Activated CD8-positive, alpha-beta T cell treated with anti-CD3 and anti-CD28 coated beads for 36 hours (primary cell): ENCODE measurements at regions not wholly inside any gene's neighbourhood (a gene's known extent, or its start where the extent isn't known, plus 50 kb on each side); places are given as distances from the start of the nearest gene placed in this dataset.
"Not testable (repeated sequence)": the region's sequence is repeated elsewhere in the genome, so short reads cannot be mapped to it uniquely, and the experiment has no call there.

Source experiments
- ATAC-seq: fragments of 200-7000 bp; cut with Tn5 transposase; one replicate; pipeline ENCODE4 v1.10.0; 2021; ENCODE audit warnings: mild to moderate bottlenecking, moderate library complexity
- CTCF ChIA-PET: fragments of 350-600 bp; sonication (Branson Sonifier 250); formaldehyde crosslinking; loops from one replicate; lab custom pipeline; 2021; ENCODE audit warnings: antibody characterized with exemption; lab: Charles Lee
- POLR2A ChIA-PET: fragments of 350-600 bp; sonication (Branson Sonifier 250); formaldehyde crosslinking; loops from one replicate; lab custom pipeline; 2021; ENCODE audit warnings: antibody characterized with exemption; lab: Charles Lee
- DNase-seq: peaks from one replicate; pipeline ENCODE4 v3.0.0-alpha.2; 2020
- H3K27ac Mint-ChIP-seq: one replicate; pipeline ENCODE4 v1.8.0; 2021; ENCODE audit warnings: mild to moderate bottlenecking, mixed read lengths
- H3K27me3 Mint-ChIP-seq: one replicate; pipeline ENCODE4 v1.8.0; 2021; ENCODE audit warnings: mixed read lengths
- H3K36me3 Mint-ChIP-seq: one replicate; pipeline ENCODE4 v1.8.0; 2021; ENCODE audit warnings: low read depth, mixed read lengths
- H3K4me1 Mint-ChIP-seq: one replicate; pipeline ENCODE4 v1.8.0; 2021; ENCODE audit warnings: low read depth, mixed read lengths
- H3K4me3 Mint-ChIP-seq: one replicate; pipeline ENCODE4 v1.8.0; 2021; ENCODE audit warnings: mild to moderate bottlenecking, moderate library complexity, mixed read lengths
- H3K9me3 Mint-ChIP-seq: one replicate; pipeline ENCODE4 v1.8.0; 2021; ENCODE audit warnings: mixed read lengths
- CTCF ChIP-seq: fragments of 200-600 bp; IDR thresholded peaks from one replicate; pipeline ENCODE4 v1.8.0; 2022; ENCODE audit warnings: antibody characterized with exemption, mild to moderate bottlenecking
- intact Hi-C: fragments of 100-400 bp; cut with micrococcal nuclease; formaldehyde crosslinking; loops from one replicate; pipeline ENCODE4 v1.10.0; 2022

- Mint-ChIP-seq H3K36me3 (no peaks in the 10 kb centered on the region), H3K9me3 (peaks cover 8% of the 10 kb centered on the region), H3K4me1 (peaks cover 29% of the 10 kb centered on the region), H3K27ac (no peak overlapping the region), H3K4me3 (no peak overlapping the region), H3K27me3 (no peaks in the 10 kb centered on the region)
- DNase-seq (peak; percentile 25), ATAC-seq (peak; percentile 56)
- CTCF ChIA-PET, result interaction anchor here (1.2 kb wide), 1 partner anchor 15 kb away, joined by 3 read pairs; no protein-coding TSS in a partner anchor
- POLR2A ChIA-PET, result interaction anchor here (0.5 kb wide), 1 partner anchor 829 kb away, joined by 3 read pairs; no protein-coding TSS in a partner anchor
- intact Hi-C loops, result no loop called here
- no peak for TF ChIP-seq CTCF
Measured at GRCh38 chr3:177624528-177625495, 427.5 kb upstream of the TBL1XR1 start.

- ATAC-seq (no peak), DNase-seq (no peak)
- POLR2A ChIA-PET, result no interaction called here
- no peaks in the 10 kb centered on the region for H3K27me3 Mint-ChIP-seq
- no peak for TF ChIP-seq CTCF
- no peaks in the 10 kb centered on the region for H3K36me3 Mint-ChIP-seq
- peaks cover 29% of the 10 kb centered on the region for H3K4me1 Mint-ChIP-seq
- no peak overlapping the region for H3K27ac Mint-ChIP-seq
- intact Hi-C loops, result no loop called here
- CTCF ChIA-PET, result no interaction called here
- no peak overlapping the region for H3K4me3 Mint-ChIP-seq
- H3K9me3 Mint-ChIP-seq, result peaks cover 8% of the 10 kb centered on the region
Measured at GRCh38 chr3:177626045-177626444, 428.8 kb upstream of the TBL1XR1 start.

- POLR2A ChIA-PET, H3K9me3 Mint-ChIP-seq, H3K4me3 Mint-ChIP-seq, intact Hi-C loops, H3K27me3 Mint-ChIP-seq, H3K27ac Mint-ChIP-seq, CTCF ChIA-PET, H3K36me3 Mint-ChIP-seq, DNase-seq, ATAC-seq: not testable (repeated sequence)
- peaks cover 21% of the 10 kb centered on the region for H3K4me1 Mint-ChIP-seq
Measured at GRCh38 chr3:177628095-177628719, 430.9 kb upstream of the TBL1XR1 start.

- no peaks in the 10 kb centered on the region for H3K27me3 Mint-ChIP-seq
- no peak overlapping the region for H3K27ac Mint-ChIP-seq
- no peaks in the 10 kb centered on the region for H3K36me3 Mint-ChIP-seq
- no peak for DNase-seq
- no peak for ATAC-seq
- H3K4me1 Mint-ChIP-seq, result peaks cover 15% of the 10 kb centered on the region
- intact Hi-C loops, result no loop called here
- POLR2A ChIA-PET, result no interaction called here
- CTCF ChIA-PET, result no interaction called here
- TF ChIP-seq CTCF, result no peak
- H3K9me3 Mint-ChIP-seq, result peaks cover 8% of the 10 kb centered on the region
- no peak overlapping the region for H3K4me3 Mint-ChIP-seq
Measured at GRCh38 chr3:177629276-177629675, 432.0 kb upstream of the TBL1XR1 start.

- Mint-ChIP-seq H3K9me3 (no peaks in the 10 kb centered on the region), H3K27ac (no peak overlapping the region), H3K27me3 (no peaks in the 10 kb centered on the region), H3K4me1 (no peaks in the 10 kb centered on the region), H3K36me3 (no peaks in the 10 kb centered on the region), H3K4me3 (no peak overlapping the region)
- intact Hi-C loops, result no loop called here
- no peak for DNase-seq
- ATAC-seq, result no peak
- ChIA-PET POLR2A (no interaction called here), CTCF (no interaction called here)
- TF ChIP-seq CTCF, result no peak
Measured at GRCh38 chr3:177633671-177634207, 436.5 kb upstream of the TBL1XR1 start.

GRCh38 chr3:177635601-177636106 is 438.4 kb upstream of the TBL1XR1 start:
- intact Hi-C loops, CTCF ChIA-PET, POLR2A ChIA-PET, DNase-seq, H3K27me3 Mint-ChIP-seq, H3K9me3 Mint-ChIP-seq, ATAC-seq, H3K36me3 Mint-ChIP-seq, H3K27ac Mint-ChIP-seq, H3K4me3 Mint-ChIP-seq: not testable (repeated sequence)
- H3K4me1 Mint-ChIP-seq, result peaks cover 10% of the 10 kb centered on the region
